Colonic mucosa (tissue), 4 donors: ENCODE measurements at regions not wholly inside any gene's neighbourhood (a gene's known extent, or its start where the extent isn't known, plus 50 kb on each side); places are given as distances from the start of the nearest gene placed in this dataset.

Experiments
- DNase-seq: peaks from one replicate; pipeline ENCODE4 v3.0.0-alpha.2; 2020
- H3K27ac ChIP-seq: fragments of 200-600 bp; one replicate; pipeline ENCODE4 v1.8.0; 2021
- H3K27me3 ChIP-seq: fragments of 200-600 bp; one replicate; pipeline ENCODE4 v1.8.0; 2021
- H3K36me3 ChIP-seq: fragments of 200-600 bp; one replicate; pipeline ENCODE4 v1.8.0; 2021
- H3K4me1 ChIP-seq: fragments of 200-600 bp; one replicate; pipeline ENCODE4 v1.8.0; 2021; ENCODE audit warnings: mild to moderate bottlenecking
- H3K4me3 ChIP-seq: fragments of 200-600 bp; one replicate; pipeline ENCODE4 v1.8.0; 2021
- H3K9ac ChIP-seq, 2 donors: one replicate each; pipeline ENCODE4 v1.7.0; 2013; ENCODE audit warnings: control low read depth in 2 of 2, low read depth in 2 of 2, low read length in 2 of 2
- H3K9me3 ChIP-seq: fragments of 200-600 bp; one replicate; pipeline ENCODE4 v1.8.0; 2021
- intact Hi-C: fragments of 100-400 bp; cut with DNase I; formaldehyde crosslinking; loops from one replicate; pipeline ENCODE4 v1.14.1; 2022
- TF ChIP-seq, protein P1 (sequence below): fragments of 200-600 bp; IDR thresholded peaks from one replicate; pipeline ENCODE4 v1.8.0; 2022; ENCODE audit warnings: antibody characterized with exemption, mild to moderate bottlenecking
- donor health status: healthy.
- donor health status: DM: no; HTN: no; CAD: no.
- donor health status: DM: no; HTN: no; CAD: no.

DNA sequence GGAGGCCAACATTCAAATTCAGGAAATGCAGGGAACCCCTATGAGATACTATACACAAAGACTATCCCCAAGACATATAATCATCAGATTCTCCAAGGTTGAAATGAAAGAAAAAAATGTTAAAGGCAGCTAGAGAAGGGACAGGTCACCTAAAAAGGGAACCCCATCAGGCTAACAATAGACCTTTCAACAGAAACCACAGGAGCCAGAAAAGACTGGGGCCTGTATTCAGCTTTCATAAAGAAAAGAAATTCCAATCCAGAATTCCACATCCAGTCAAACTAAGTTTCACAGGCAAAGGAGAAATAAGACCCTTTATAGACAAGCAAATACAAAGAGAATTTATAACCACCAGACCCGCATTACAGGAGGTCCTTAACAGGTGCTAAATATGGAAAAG lies 1703.6 kb upstream of the PRR20A start:
- no peaks in the 10 kb centered on the region for H3K4me1 ChIP-seq
- TF ChIP-seq, protein P1, sequence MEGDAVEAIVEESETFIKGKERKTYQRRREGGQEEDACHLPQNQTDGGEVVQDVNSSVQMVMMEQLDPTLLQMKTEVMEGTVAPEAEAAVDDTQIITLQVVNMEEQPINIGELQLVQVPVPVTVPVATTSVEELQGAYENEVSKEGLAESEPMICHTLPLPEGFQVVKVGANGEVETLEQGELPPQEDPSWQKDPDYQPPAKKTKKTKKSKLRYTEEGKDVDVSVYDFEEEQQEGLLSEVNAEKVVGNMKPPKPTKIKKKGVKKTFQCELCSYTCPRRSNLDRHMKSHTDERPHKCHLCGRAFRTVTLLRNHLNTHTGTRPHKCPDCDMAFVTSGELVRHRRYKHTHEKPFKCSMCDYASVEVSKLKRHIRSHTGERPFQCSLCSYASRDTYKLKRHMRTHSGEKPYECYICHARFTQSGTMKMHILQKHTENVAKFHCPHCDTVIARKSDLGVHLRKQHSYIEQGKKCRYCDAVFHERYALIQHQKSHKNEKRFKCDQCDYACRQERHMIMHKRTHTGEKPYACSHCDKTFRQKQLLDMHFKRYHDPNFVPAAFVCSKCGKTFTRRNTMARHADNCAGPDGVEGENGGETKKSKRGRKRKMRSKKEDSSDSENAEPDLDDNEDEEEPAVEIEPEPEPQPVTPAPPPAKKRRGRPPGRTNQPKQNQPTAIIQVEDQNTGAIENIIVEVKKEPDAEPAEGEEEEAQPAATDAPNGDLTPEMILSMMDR = no peak
- no peak for DNase-seq
- H3K27me3 ChIP-seq = no peaks in the 10 kb centered on the region
- no peaks in the 10 kb centered on the region for H3K9me3 ChIP-seq
- intact Hi-C loops = no loop called here
- H3K27ac ChIP-seq = no peak overlapping the region
- H3K9ac ChIP-seq = no peak overlapping the region
- H3K36me3 ChIP-seq = no peaks in the 10 kb centered on the region
- H3K4me3 ChIP-seq = no peak overlapping the region

DNA sequence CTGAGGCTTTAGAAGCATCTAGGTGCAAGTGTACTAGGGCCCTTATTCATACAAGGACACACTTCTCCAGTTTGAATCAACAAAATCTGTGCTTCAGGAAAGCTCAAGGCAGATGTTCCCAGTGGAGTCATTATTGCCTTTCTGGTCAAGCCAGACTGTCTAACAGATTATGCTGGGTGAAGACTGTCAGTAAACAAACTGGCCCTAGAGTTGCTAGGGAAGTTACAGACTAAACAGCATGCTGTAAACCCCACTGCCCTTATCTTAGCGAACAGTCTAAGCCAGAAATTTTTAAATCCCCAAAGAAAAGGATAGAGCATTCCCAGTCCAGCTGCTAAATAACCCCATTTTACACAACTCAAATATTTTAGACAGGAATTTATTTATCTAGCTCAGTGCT lies 1701.3 kb upstream of the PRR20A start:
- Histone ChIP-seq H3K27me3 (no peaks in the 10 kb centered on the region), H3K36me3 (no peaks in the 10 kb centered on the region), H3K9ac (no peak overlapping the region), H3K4me3 (no peak overlapping the region), H3K4me1 (no peaks in the 10 kb centered on the region), H3K27ac (no peak overlapping the region), H3K9me3 (no peaks in the 10 kb centered on the region)
- TF ChIP-seq, protein P1 = no peak
- DNase-seq = no peak
- intact Hi-C loops = no loop called here

DNA sequence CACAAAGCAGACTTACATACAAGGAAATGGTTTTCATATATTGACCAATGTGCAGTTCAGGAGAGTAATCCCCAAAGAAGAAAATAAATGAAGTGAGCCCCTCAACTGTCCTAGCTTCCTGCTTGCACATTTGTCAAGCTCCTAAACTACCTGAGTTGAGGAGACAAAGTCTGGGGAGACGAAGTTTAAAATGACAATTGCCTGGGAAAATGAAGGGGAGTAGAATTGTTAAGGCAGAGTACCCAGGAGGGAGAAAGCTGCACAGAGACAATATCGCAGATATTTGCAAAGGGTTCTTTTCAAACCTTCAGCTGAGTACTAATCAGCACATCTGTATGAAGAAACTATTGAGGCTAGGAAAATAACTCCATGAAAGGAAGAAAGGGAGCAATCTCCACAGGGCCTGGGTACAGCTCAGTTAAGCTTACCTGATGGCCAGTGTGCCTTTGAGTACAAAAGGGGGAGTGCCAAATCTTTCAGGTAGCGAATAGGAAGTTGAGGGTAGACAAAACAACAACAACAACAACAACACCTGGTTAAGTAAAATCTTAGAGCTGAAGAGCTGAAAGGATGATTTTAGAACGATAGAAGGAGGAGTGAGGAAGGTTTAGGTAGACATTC lies 1700.1 kb upstream of the PRR20A start:
- Histone ChIP-seq H3K9me3 (no peaks in the 10 kb centered on the region), H3K27ac (no peak overlapping the region), H3K4me1 (no peaks in the 10 kb centered on the region), H3K4me3 (no peak overlapping the region), H3K36me3 (no peaks in the 10 kb centered on the region), H3K9ac (no peak overlapping the region), H3K27me3 (no peaks in the 10 kb centered on the region)
- DNase-seq = no peak
- intact Hi-C loops = no loop called here
- TF ChIP-seq, protein P1 = no peak

DNA sequence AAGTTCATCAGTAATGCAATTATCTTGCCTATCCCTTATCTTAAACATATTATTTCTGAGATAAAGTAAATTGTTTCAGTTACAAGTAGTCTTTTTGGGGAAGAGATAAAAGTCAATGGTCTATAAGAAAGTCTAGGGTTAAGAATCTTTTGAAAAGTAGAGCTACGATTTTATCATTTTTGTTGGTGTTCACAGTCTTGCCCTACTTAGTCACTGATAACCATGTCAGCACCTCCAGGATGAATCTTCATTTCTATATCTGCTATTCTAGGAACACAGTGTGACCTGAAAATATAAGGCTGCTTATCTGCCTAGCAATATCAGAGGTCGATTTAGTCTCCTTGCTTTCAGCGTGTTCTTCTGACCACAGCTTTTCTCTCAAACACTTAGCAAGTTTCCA lies 1676.5 kb upstream of the PRR20A start:
- TF ChIP-seq, protein P1 = no peak
- H3K9ac ChIP-seq = no peak overlapping the region
- H3K27ac ChIP-seq = no peak overlapping the region
- intact Hi-C loops = no loop called here
- DNase-seq = no peak
- no peaks in the 10 kb centered on the region for H3K4me1 ChIP-seq
- no peaks in the 10 kb centered on the region for H3K27me3 ChIP-seq
- H3K36me3 ChIP-seq = no peaks in the 10 kb centered on the region
- H3K4me3 ChIP-seq = no peak overlapping the region
- H3K9me3 ChIP-seq = no peaks in the 10 kb centered on the region

DNA sequence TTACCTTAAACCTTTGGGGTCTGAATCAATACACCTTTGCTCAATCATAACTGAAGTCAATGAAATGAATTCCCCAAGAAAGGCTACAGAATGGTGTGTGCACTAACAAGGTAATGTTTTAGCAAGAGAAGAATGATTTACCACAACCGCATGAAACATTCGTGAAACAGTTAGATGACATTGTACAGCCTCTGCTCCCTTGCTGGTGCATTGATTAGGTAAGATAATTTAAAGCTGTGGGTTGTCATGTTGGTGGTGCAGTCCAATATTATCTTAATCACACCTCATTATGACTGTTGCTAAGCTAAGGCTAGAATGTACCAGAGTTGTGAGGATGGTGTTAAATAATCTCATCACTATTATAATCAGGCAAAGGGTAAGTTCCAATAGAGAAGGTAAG lies 1673.2 kb upstream of the PRR20A start:
- Histone ChIP-seq H3K9ac (no peak overlapping the region), H3K27me3 (no peaks in the 10 kb centered on the region), H3K4me3 (no peak overlapping the region), H3K4me1 (no peaks in the 10 kb centered on the region), H3K9me3 (no peaks in the 10 kb centered on the region), H3K36me3 (no peaks in the 10 kb centered on the region), H3K27ac (no peak overlapping the region)
- DNase-seq = no peak
- TF ChIP-seq, protein P1 = no peak
- intact Hi-C loops = no loop called here
